ENCODE measurements at regions not wholly inside any gene's neighbourhood (a gene's known extent, or its start where the extent isn't known, plus 50 kb on each side); places are given as distances from the start of the nearest gene placed in this dataset.

DNA sequence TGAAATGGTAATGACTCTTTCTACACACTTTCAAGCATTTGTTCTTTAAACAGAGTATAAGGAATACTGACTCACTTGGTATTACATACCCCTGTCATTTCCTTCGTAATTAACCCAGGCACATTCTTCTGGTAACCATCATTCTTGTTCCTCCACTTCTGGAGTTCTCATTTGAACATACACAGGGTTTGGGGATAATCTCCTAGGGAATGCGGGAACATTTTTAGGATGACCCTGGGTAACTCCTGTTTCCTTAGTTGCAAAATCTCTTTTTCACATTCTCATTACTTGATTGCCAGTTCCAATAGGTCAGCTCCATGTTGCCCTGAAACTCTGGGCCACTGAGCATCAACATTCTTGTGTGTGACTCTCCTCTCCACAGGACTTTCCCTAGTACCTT lies 51.5 kb upstream of the E2F3 start:
- TF ChIP-seq CTCF (conservative IDR thresholded peaks at IDR 0.05) (no peak), ZFX (IDR thresholded peaks at IDR 0.05) (no peak)

All from C4-2B (cell line).